T-helper 9 cell (primary cell): ENCODE measurements at regions not wholly inside any gene's neighbourhood (a gene's known extent, or its start where the extent isn't known, plus 50 kb on each side); places are given as distances from the start of the nearest gene placed in this dataset.

Experiments used
- DNase-seq: peaks from one replicate; pipeline ENCODE4 v3.0.0-alpha.2; 2020

- no peak for DNase-seq
Measured at GRCh38 chr1:38326856-38327255, 280.3 kb upstream of the POU3F1 start.

- no peak for DNase-seq
Measured at GRCh38 chr1:38326135-38326534, 279.5 kb upstream of the POU3F1 start.

GRCh38 chr1:38312753-38313152 is 266.2 kb upstream of the POU3F1 start:
- no peak for DNase-seq

GRCh38 chr1:38310079-38310478 is 263.5 kb upstream of the POU3F1 start:
- DNase-seq = no peak

GRCh38 chr1:38308780-38309179 is 262.2 kb upstream of the POU3F1 start:
- no peak for DNase-seq

GRCh38 chr1:38305666-38306065 is 259.1 kb upstream of the POU3F1 start:
- no peak for DNase-seq

GRCh38 chr1:38303843-38304242 is 257.2 kb upstream of the POU3F1 start:
- DNase-seq = no peak

- DNase-seq = no peak
Measured at GRCh38 chr1:38301040-38301439, 254.4 kb upstream of the POU3F1 start.

GRCh38 chr1:38300616-38301015 is 254.0 kb upstream of the POU3F1 start:
- no peak for DNase-seq

GRCh38 chr1:38297842-38298241 is 251.2 kb upstream of the POU3F1 start:
- no peak for DNase-seq

GRCh38 chr1:38297246-38297645 is 250.7 kb upstream of the POU3F1 start:
- DNase-seq = no peak

GRCh38 chr1:38296047-38296446 is 249.5 kb upstream of the POU3F1 start:
- DNase-seq = no peak

- DNase-seq = no peak
Measured at GRCh38 chr1:38293567-38293966, 247.0 kb upstream of the POU3F1 start.

- DNase-seq = no peak
Measured at GRCh38 chr1:38292969-38293368, 246.4 kb upstream of the POU3F1 start.

GRCh38 chr1:38291906-38292521 is 245.4 kb upstream of the POU3F1 start:
- no peak for DNase-seq

- DNase-seq = no peak
Measured at GRCh38 chr1:38291336-38291735, 244.7 kb upstream of the POU3F1 start.

- DNase-seq = no peak
Measured at GRCh38 chr1:38289034-38289433, 242.4 kb upstream of the POU3F1 start.

- no peak for DNase-seq
Measured at GRCh38 chr1:38287547-38287946, 241.0 kb upstream of the POU3F1 start.

- no peak for DNase-seq
Measured at GRCh38 chr1:38287036-38287435, 240.4 kb upstream of the POU3F1 start.

- no peak for DNase-seq
Measured at GRCh38 chr1:38285807-38286530, 239.4 kb upstream of the POU3F1 start.

GRCh38 chr1:38284953-38285352 is 238.4 kb upstream of the POU3F1 start:
- DNase-seq = no peak

- DNase-seq = no peak
Measured at GRCh38 chr1:38283696-38284470, 237.3 kb upstream of the POU3F1 start.

GRCh38 chr1:38279148-38279547 is 232.6 kb upstream of the POU3F1 start:
- DNase-seq = no peak

- no peak for DNase-seq
Measured at GRCh38 chr1:38277646-38278045, 231.1 kb upstream of the POU3F1 start.
